Central memory CD8-positive, alpha-beta T cell (primary cell): ENCODE measurements at regions not wholly inside any gene's neighbourhood (a gene's known extent, or its start where the extent isn't known, plus 50 kb on each side); places are given as distances from the start of the nearest gene placed in this dataset.

ENCODE experiments used
- ATAC-seq: fragments of 150-1000 bp; cut with Tn5 transposase; replicated peaks from 2 replicates; pipeline ENCODE4 v1.10.0; 2022; ENCODE audit warnings: mild to moderate bottlenecking, moderate FRiP score, moderate number of reproducible peaks; ENCODE audit not compliant: poor library complexity, severe bottlenecking; ENCODE audit errors: extremely low read depth
- DNase-seq, 2 donors: peaks; one replicate each; pipeline ENCODE4 v3.0.0; 2021; ENCODE audit warnings: low spot score in 2 of 2
- H3K27ac Mint-ChIP-seq: one replicate; pipeline ENCODE4 v1.8.0; 2022; ENCODE audit warnings: low read depth, mild to moderate bottlenecking, moderate library complexity, mixed read lengths
- H3K27me3 Mint-ChIP-seq: one replicate; pipeline ENCODE4 v1.8.0; 2022; ENCODE audit warnings: mixed read lengths
- H3K36me3 Mint-ChIP-seq: one replicate; pipeline ENCODE4 v1.8.0; 2022; ENCODE audit warnings: mild to moderate bottlenecking, moderate library complexity, mixed read lengths; ENCODE audit not compliant: insufficient read depth
- H3K4me1 Mint-ChIP-seq: one replicate; pipeline ENCODE4 v1.8.0; 2022; ENCODE audit warnings: mixed read lengths
- H3K4me3 Mint-ChIP-seq: one replicate; pipeline ENCODE4 v1.8.0; 2022; ENCODE audit warnings: mild to moderate bottlenecking, moderate library complexity, mixed read lengths
- H3K9me3 Mint-ChIP-seq: one replicate; pipeline ENCODE4 v1.8.0; 2022; ENCODE audit warnings: mixed read lengths

DNA sequence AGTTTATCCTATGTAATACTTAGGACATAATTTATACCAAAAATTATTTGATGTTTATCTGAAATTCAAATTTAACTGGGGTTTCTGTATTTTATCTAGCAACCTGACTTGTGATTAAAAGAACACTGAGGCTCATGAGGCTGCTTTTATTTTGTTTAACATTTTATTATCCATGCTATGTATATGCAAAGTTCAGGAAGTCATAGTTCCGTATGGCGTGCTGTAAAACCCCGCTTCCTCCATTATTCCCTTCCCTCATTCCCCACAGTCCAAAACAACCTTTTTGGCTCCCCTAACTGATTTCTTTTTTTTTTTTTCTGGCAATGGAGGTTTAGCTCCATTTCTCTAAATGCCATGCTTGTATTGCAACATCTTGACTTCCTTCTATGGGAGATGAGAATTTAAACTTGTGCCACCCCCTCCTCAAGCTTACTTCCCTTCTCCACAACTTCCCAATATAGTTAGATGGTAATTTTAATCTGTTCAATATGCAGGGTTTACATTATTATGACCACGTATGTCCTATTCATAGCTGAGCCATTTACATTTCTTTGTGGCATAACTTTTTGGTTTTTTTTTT lies 138.0 kb upstream of the DNAH14 start:
- no peaks in the 10 kb centered on the region for H3K36me3 Mint-ChIP-seq
- no peak overlapping the region for H3K4me3 Mint-ChIP-seq
- H3K4me1 Mint-ChIP-seq: no peaks in the 10 kb centered on the region
- H3K27ac Mint-ChIP-seq: no peak overlapping the region
- ATAC-seq (no peak), DNase-seq (no peak)
- H3K9me3 Mint-ChIP-seq: no peaks in the 10 kb centered on the region
- peaks cover 31% of the 10 kb centered on the region for H3K27me3 Mint-ChIP-seq

DNA sequence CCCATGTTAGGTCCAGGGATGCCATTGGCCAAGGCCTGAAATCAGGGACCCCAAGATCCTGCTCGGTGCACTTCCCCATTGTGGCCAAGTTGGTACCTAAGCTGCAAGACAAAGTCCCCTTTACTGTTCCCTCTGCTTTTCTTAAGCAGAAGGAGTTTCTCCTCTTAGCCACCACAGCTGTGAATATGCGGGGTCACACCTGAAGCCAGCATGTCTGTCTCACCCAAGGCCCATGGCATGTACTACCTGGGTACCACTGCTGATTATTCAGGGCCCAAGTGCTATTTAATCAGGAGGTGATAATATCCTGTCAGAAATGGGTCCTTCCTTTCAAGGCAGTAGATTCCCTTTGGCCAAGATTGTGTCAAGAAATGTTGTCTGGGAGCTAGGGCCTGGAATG lies 133.9 kb upstream of the DNAH14 start:
- DNase-seq: no peak
- no peak for ATAC-seq
- Mint-ChIP-seq H3K27me3 (peaks cover 43% of the 10 kb centered on the region), H3K4me1 (no peaks in the 10 kb centered on the region), H3K27ac (no peak overlapping the region), H3K9me3 (no peaks in the 10 kb centered on the region), H3K4me3 (no peak overlapping the region), H3K36me3 (no peaks in the 10 kb centered on the region)

- Mint-ChIP-seq H3K9me3 (no peaks in the 10 kb centered on the region), H3K4me1 (no peaks in the 10 kb centered on the region), H3K36me3 (no peaks in the 10 kb centered on the region), H3K4me3 (no peak overlapping the region), H3K27me3 (peaks cover 25% of the 10 kb centered on the region), H3K27ac (no peak overlapping the region)
- DNase-seq: no peak
- ATAC-seq: no peak
Measured at GRCh38 chr1:224799083-224799482, 130.4 kb upstream of the DNAH14 start.

DNA sequence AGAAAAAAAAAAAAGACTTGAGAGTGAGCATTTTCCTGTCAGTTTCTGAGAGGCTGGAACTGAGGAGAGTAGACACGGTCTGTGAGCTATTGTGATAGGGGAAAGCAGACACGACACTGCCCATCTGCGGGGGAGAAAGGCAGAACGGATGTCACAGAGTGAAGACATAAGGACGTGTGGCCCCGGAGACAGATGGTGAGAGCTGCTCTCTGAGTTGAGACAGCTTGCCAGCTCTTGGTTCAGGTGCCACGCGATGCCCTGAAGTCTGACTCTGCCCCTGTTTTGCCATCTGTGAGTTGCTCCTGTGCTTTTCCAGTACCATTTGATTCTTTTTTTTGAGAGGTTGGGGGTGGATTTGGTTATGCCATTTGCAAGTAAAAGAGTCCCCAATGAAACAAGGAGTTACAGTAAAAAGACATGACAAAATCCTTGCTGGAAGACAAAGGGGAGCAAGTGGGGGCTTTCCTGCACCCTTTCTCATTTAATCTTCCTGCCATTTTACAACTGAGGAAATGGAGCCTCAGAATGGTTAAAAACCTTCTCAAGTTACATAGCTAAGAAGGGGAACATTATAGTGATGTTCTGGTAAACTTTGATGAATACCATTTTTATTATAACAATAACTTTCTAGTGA lies 128.9 kb upstream of the DNAH14 start:
- no peak for DNase-seq
- no peak overlapping the region for H3K27ac Mint-ChIP-seq
- H3K27me3 Mint-ChIP-seq: peaks cover 22% of the 10 kb centered on the region
- ATAC-seq: no peak
- no peak overlapping the region for H3K4me3 Mint-ChIP-seq
- no peaks in the 10 kb centered on the region for H3K36me3 Mint-ChIP-seq
- no peaks in the 10 kb centered on the region for H3K4me1 Mint-ChIP-seq
- no peaks in the 10 kb centered on the region for H3K9me3 Mint-ChIP-seq

GRCh38 chr1:224801844-224802490 lies 127.5 kb upstream of the DNAH14 start:
- Mint-ChIP-seq H3K27ac (no peak overlapping the region), H3K27me3 (peaks cover 22% of the 10 kb centered on the region), H3K36me3 (no peaks in the 10 kb centered on the region), H3K4me1 (no peaks in the 10 kb centered on the region), H3K4me3 (no peak overlapping the region), H3K9me3 (no peaks in the 10 kb centered on the region)
- DNase-seq (no peak), ATAC-seq (no peak)

GRCh38 chr1:224802617-224803016 lies 126.9 kb upstream of the DNAH14 start:
- H3K27ac Mint-ChIP-seq: no peak overlapping the region
- DNase-seq (no peak), ATAC-seq (no peak)
- no peaks in the 10 kb centered on the region for H3K36me3 Mint-ChIP-seq
- H3K9me3 Mint-ChIP-seq: no peaks in the 10 kb centered on the region
- no peak overlapping the region for H3K4me3 Mint-ChIP-seq
- H3K27me3 Mint-ChIP-seq: peaks cover 20% of the 10 kb centered on the region
- H3K4me1 Mint-ChIP-seq: no peaks in the 10 kb centered on the region

DNA sequence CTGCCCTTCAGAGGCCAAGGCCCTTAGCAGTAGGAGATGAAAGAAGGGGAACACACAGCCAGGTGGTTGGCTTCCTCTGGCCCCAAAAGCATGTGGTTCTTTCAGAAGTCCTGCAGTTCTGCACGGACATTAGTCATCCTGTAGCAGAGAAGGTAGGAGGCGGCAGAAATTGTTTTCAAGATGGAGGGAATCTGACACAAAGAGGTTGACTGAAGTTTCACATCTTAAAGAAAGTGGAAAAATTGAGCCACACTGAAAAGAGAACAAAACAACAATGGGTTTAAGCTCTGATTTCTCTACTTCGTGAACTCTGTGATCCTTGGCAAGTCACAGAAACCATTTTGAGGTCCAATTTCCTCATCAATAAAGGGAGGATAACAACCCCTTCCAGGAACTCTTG lies 125.3 kb upstream of the DNAH14 start:
- ATAC-seq (no peak), DNase-seq (no peak)
- Mint-ChIP-seq H3K27ac (no peak overlapping the region), H3K27me3 (peaks cover 10% of the 10 kb centered on the region), H3K4me3 (no peak overlapping the region), H3K36me3 (no peaks in the 10 kb centered on the region), H3K4me1 (no peaks in the 10 kb centered on the region), H3K9me3 (no peaks in the 10 kb centered on the region)

DNA sequence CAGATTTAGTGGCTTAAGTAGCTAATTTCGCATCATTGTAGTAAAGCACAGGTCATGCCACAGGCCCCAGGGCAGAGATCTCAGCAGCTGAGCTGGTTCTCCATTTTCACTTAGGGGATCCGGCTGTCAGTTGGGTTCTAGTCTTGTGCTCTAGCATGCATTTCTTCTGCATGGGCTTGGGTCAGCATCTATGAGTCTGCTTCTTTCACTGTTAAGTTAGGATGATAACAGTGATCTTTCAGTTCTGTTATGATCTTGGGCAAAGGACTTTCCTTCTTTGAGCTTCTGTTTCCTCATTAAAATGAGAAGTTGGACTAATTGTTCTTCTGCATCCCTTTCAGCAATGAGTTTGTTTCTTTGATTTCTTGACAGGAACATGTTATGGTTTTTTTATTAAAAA lies 123.6 kb upstream of the DNAH14 start:
- H3K27me3 Mint-ChIP-seq: peaks cover 10% of the 10 kb centered on the region
- no peaks in the 10 kb centered on the region for H3K4me1 Mint-ChIP-seq
- ATAC-seq (no peak), DNase-seq (no peak)
- H3K9me3 Mint-ChIP-seq: no peaks in the 10 kb centered on the region
- no peak overlapping the region for H3K27ac Mint-ChIP-seq
- H3K36me3 Mint-ChIP-seq: no peaks in the 10 kb centered on the region
- H3K4me3 Mint-ChIP-seq: no peak overlapping the region

GRCh38 chr1:224809137-224809536 lies 120.3 kb upstream of the DNAH14 start:
- no peaks in the 10 kb centered on the region for H3K9me3 Mint-ChIP-seq
- H3K4me1 Mint-ChIP-seq: no peaks in the 10 kb centered on the region
- no peak overlapping the region for H3K27ac Mint-ChIP-seq
- no peak for ATAC-seq
- peaks cover 2% of the 10 kb centered on the region for H3K36me3 Mint-ChIP-seq
- no peak overlapping the region for H3K4me3 Mint-ChIP-seq
- DNase-seq: no peak
- H3K27me3 Mint-ChIP-seq: peaks cover 2% of the 10 kb centered on the region

GRCh38 chr1:224809613-224810012 lies 119.9 kb upstream of the DNAH14 start:
- Mint-ChIP-seq H3K27me3 (peaks cover 7% of the 10 kb centered on the region), H3K9me3 (peaks cover under 1% of the 10 kb centered on the region), H3K4me1 (no peaks in the 10 kb centered on the region), H3K27ac (no peak overlapping the region), H3K36me3 (peaks cover 2% of the 10 kb centered on the region), H3K4me3 (no peak overlapping the region)
- ATAC-seq (no peak), DNase-seq (no peak)

GRCh38 chr1:224811564-224811963 lies 117.9 kb upstream of the DNAH14 start:
- ATAC-seq (no peak), DNase-seq (no peak)
- Mint-ChIP-seq H3K4me3 (no peak overlapping the region), H3K27ac (no peak overlapping the region), H3K4me1 (no peaks in the 10 kb centered on the region), H3K27me3 (peaks cover 23% of the 10 kb centered on the region), H3K36me3 (peaks cover 2% of the 10 kb centered on the region), H3K9me3 (peaks cover 8% of the 10 kb centered on the region)

- Mint-ChIP-seq H3K4me1 (no peaks in the 10 kb centered on the region), H3K36me3 (peaks cover 2% of the 10 kb centered on the region), H3K9me3 (peaks cover 8% of the 10 kb centered on the region), H3K4me3 (no peak overlapping the region), H3K27ac (no peak overlapping the region), H3K27me3 (peaks cover 58% of the 10 kb centered on the region)
- DNase-seq (no peak), ATAC-seq (no peak)
Measured at GRCh38 chr1:224815647-224816046, 113.8 kb upstream of the DNAH14 start.

- peaks cover 2% of the 10 kb centered on the region for H3K36me3 Mint-ChIP-seq
- no peak for DNase-seq
- ATAC-seq: no peak
- no peak overlapping the region for H3K27ac Mint-ChIP-seq
- no peak overlapping the region for H3K4me3 Mint-ChIP-seq
- peaks cover 58% of the 10 kb centered on the region for H3K27me3 Mint-ChIP-seq
- no peaks in the 10 kb centered on the region for H3K4me1 Mint-ChIP-seq
- peaks cover 8% of the 10 kb centered on the region for H3K9me3 Mint-ChIP-seq
Measured at GRCh38 chr1:224816062-224816461, 113.4 kb upstream of the DNAH14 start.
